HG03457 (cell line): ENCODE measurements at regions not wholly inside any gene's neighbourhood (a gene's known extent, or its start where the extent isn't known, plus 50 kb on each side); places are given as distances from the start of the nearest gene placed in this dataset.

Source experiments
- ATAC-seq: cut with Tn5 transposase; IDR thresholded peaks from one replicate; pipeline ENCODE4 v1.9.1; 2021; ENCODE audit warnings: moderate number of reproducible peaks; ENCODE audit not compliant: unreplicated experiment

DNA sequence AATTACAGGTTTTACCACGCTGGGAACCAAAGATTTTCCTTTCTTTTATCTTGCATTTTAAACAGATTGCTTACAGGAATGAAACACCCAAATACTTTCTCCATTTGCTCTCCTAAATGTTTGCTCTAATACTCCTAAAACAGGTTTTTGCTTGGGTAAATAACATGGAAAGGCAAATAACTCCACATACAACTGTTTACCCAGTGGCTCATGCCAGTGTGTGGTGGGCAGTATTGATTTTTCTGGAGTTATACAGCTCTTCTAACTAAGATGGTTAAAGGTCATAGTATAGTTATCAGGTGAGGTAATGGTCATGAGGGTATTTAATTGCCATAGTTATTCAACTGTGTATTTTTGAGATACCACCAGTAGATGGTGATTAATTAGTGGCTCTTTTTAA lies 61.2 kb upstream of the RAB27B start:
- no peak for ATAC-seq

DNA sequence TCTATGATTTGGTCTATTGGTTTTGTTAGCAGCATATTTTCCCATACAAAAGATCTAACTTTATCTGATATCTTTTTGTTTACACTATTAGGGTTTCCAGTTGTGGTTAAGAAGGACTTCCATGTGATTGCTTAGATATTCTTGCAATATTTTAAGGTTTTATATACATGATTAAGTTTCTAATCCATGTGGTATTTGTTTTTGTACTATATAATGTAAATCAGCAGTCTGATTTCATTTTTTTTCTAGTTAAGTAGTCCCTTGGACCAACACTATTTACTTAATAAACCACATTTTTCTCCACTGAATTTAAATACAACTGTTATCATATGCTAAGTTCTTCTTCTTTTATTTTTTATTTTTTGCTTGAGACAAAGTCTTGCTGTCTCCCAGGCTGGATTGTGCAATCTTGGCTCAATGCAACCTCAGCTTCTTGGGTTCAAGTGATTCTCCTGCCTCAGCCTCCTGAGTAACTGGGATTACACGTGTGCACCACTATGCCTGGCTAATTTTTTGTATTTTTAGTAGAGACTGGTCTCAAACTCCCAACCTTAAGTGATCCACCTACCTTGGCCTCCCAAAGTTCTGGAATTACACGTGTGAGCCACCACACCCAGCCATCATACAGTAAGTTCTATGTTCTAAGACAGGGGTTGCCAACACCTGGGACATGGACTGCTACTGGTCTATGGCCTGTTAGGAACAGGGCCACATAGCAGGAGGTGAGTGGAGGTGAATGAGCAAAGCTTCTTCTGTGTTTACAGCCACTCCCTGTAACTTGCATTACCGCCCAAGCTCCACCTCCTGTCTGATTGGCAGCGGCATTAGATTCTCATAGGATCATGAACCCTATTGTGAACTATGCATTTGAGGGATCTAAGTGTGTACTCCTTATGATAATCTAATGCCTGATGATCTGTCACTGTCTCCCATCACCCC lies 58.5 kb upstream of the RAB27B start:
- ATAC-seq, result no peak

GRCh38 chr18:54772056-54772455 lies 56.2 kb upstream of the RAB27B start:
- no peak for ATAC-seq

DNA sequence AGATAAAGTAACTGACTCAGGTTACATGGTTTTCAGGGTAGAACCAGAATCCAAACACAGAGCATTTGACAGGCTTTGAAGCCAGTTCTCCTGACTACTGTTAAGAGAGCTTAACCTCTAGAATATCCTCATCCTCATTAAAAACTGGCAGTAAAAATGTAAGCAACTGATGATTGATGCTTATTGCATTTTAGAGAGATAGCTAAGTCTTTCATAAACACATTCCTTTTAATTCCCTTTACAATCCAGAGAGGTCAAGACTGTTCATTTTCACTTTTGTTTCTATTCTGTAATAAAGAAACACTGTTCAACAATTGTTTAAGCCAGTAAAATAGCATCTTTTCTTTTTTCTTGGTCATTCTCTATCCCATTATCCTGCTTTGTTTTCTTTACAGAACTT lies 53.9 kb upstream of the RAB27B start:
- no peak for ATAC-seq

- no peak for ATAC-seq
Observed at GRCh38 chr18:54774981-54775665, 53.2 kb upstream of the RAB27B start.

DNA sequence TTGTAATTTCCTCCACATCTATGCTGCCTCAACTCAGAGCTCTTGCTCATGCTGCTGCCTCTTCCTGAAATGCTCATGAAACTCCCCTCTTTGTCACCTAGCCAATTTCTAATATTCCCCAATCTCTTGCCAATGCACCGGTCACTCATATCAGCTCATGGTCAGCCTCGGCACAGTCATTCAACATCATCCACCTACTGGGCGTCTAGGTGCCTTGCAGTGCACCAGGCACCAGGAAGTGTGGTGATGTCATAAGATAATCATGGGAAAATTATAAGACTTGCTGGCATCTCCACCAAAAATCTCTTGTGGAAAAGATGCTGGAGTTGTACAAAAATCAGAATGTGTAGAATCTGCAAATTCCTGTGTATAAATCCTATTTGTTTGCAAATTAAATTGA lies 52.6 kb upstream of the RAB27B start:
- ATAC-seq, result no peak

DNA sequence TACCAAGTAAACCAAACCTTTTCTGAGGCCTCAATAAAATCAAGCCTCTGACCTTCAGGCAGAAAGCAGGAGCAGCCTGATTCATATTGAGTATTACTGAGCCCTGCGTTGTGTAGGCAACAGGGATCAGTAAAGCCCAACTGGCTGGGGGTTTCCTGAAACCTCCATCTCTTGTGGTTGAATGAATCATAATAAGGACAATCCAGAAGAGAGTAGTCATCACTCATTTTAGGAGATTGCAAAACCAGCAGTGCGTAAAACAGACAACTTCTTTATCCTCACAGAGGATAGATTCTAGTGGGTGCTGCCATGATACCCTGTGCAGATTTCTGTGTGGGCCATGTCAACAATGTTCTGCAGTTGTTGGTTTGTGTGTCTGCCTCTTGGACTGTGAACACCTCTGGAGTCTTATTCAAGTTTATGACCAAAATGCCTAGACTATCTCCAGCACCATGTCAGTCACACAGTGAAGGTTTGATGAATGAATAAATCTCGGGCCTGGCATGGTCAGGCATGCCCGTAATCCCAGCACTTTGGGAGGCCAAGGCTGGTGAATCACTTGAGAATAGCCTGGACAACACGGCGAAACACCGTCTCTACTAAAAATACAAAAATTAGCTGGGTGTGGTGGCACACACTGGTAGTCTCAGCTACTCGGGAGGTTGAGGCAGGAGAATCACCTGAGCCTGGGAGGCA lies 51.8 kb upstream of the RAB27B start:
- ATAC-seq, result peak; percentile 60

GRCh38 chr18:54777118-54777791 lies 51.0 kb upstream of the RAB27B start:
- ATAC-seq, result no peak

DNA sequence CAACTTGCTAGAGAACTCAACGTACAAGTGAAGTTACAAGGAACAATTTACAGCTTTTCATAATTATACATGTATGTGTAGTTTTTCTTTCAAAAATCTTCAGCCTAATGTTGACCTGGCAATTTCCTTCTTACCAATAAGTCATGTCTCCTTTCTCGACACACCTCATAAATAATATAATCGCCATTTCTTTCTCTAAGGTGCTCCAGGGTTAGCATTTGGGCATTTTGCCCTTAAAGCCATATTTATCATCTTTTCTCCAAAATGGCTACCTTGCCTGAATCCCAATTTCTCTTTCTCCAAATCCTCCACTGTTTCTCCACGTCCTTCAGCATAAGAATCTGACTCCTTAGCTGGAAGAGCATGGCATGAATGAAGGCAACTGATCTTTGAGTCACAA lies 50.3 kb upstream of the RAB27B start:
- no peak for ATAC-seq
